IMR-90 (cell line): ENCODE measurements at regions not wholly inside any gene's neighbourhood (a gene's known extent, or its start where the extent isn't known, plus 50 kb on each side); places are given as distances from the start of the nearest gene placed in this dataset.
"Not testable (repeated sequence)": the region's sequence is repeated elsewhere in the genome, so short reads cannot be mapped to it uniquely, and the experiment has no call there.

ENCODE experiments used
- CTCF ChIP-seq: conservative IDR thresholded peaks from 2 replicates; pipeline ENCODE4 v1.5.1; 2012; ENCODE audit warnings: mild to moderate bottlenecking, low read depth, low read length, improper control_type of control experiment
- ELK1 ChIP-seq: fragments of 150-350 bp; IDR thresholded peaks from 2 replicates; pipeline ENCODE4 v1.6.1; 2016; ENCODE audit warnings: low read depth, mild to moderate bottlenecking, low read length, moderate library complexity, borderline replicate concordance
- MXI1 ChIP-seq: IDR thresholded peaks from 2 replicates; pipeline ENCODE4 v1.6.1; 2012; ENCODE audit warnings: low read depth, mild to moderate bottlenecking, low read length, moderate library complexity, borderline replicate concordance
- NFE2L2 ChIP-seq: fragments of 150-350 bp; IDR thresholded peaks from 2 replicates; pipeline ENCODE4 v1.6.1; 2016; ENCODE audit warnings: low read depth, mild to moderate bottlenecking, low read length
- POLR2A ChIP-seq: IDR thresholded peaks from 2 replicates; pipeline ENCODE4 v1.6.1; 2012; ENCODE audit warnings: mild to moderate bottlenecking, low read depth, low read length
- RAD21 ChIP-seq: IDR thresholded peaks from 2 replicates; pipeline ENCODE4 v1.6.1; 2012; ENCODE audit warnings: low read length, improper control_type of control experiment
- RCOR1 ChIP-seq: IDR thresholded peaks from 2 replicates; pipeline ENCODE4 v1.6.1; 2012; ENCODE audit warnings: mild to moderate bottlenecking, low read length, improper control_type of control experiment; ENCODE audit not compliant: insufficient replicate concordance

- not testable (repeated sequence) for TF ChIP-seq POLR2A, NFE2L2, CTCF, RAD21, MXI1, RCOR1, ELK1
Measured at GRCh38 chr18:44362213-44362612, 318.5 kb upstream of the SETBP1 start.
